ENCODE measurements at regions not wholly inside any gene's neighbourhood (a gene's known extent, or its start where the extent isn't known, plus 50 kb on each side); places are given as distances from the start of the nearest gene placed in this dataset.

- TF ChIP-seq CTCF (IDR thresholded peaks at IDR 0.05) (peak in 2 of 5 experiments; percentile 20 to 33), POLR2AphosphoS5 (IDR thresholded peaks at IDR 0.05) (no peak), POLR2A (IDR thresholded peaks at IDR 0.05) (no peak), EP300 (IDR thresholded peaks at IDR 0.05; ENCODE audit: low read depth) (no peak)
Observed at GRCh38 chr3:21894459-21895340, 143.7 kb upstream of the ZNF385D start.
